ENCODE measurements at regions not wholly inside any gene's neighbourhood (a gene's known extent, or its start where the extent isn't known, plus 50 kb on each side); places are given as distances from the start of the nearest gene placed in this dataset.

- TF ChIP-seq ZNF274 (IDR thresholded peaks at IDR 0.05; ENCODE audit: low read depth, low read length) (no peak), YY1 (IDR thresholded peaks at IDR 0.05; ENCODE audit: insufficient read depth, insufficient read length) (no peak)
Measured at GRCh38 chr1:55441489-55441888, 226.3 kb upstream of the USP24 start.

Measured in NT2/D1 (cell line).